ENCODE measurements at regions not wholly inside any gene's neighbourhood (a gene's known extent, or its start where the extent isn't known, plus 50 kb on each side); places are given as distances from the start of the nearest gene placed in this dataset.

- ChIA-PET CTCF (no interaction called here), POLR2A (no interaction called here)
- H3K4me3 ChIP-seq (ENCODE audit: low read depth, low read length) = no peak overlapping the region
- Mint-ChIP-seq H3K27ac (ENCODE audit: unreplicated experiment) (no peak overlapping the region), H3K4me1 (ENCODE audit: low read depth, unreplicated experiment) (no peaks in the 10 kb centered on the region), H3K9me3 (ENCODE audit: unreplicated experiment) (no peaks in the 10 kb centered on the region), H3K4me3 (ENCODE audit: unreplicated experiment) (no peak overlapping the region), H3K27me3 (ENCODE audit: insufficient read depth, unreplicated experiment) (no peaks in the 10 kb centered on the region), H3K36me3 (ENCODE audit: insufficient read depth, unreplicated experiment) (no peaks in the 10 kb centered on the region)
- intact Hi-C loops (cut with micrococcal nuclease; ENCODE audit: unreplicated experiment) = no loop called here
- no TSS peak for BruUV-seq (replicated peaks)
- no peaks in the 10 kb centered on the region for H3K9me3 ChIP-seq
- no peaks in the 10 kb centered on the region for H3K36me3 ChIP-seq (ENCODE audit: control insufficient read depth, insufficient read depth, low read length)
- no peaks in the 10 kb centered on the region for H3K27me3 ChIP-seq (replicated peaks; ENCODE audit: control insufficient read depth, insufficient read depth, low read length)
- DNase-seq = no peak
- no peaks in the 10 kb centered on the region for H3K4me1 ChIP-seq
- no peak for TF ChIP-seq CTCF (IDR thresholded peaks at IDR 0.05; ENCODE audit: insufficient read depth in 1 of 2, low read depth in 1 of 2, low read length in 1 of 2, severe bottlenecking in 1 of 2, unreplicated experiment in 1 of 2)
Measured at GRCh38 chr9:27659571-27659970, 86.3 kb upstream of the C9orf72 start.

GRCh38 chr9:27660148-27660547 lies 86.9 kb upstream of the C9orf72 start:
- Mint-ChIP-seq H3K4me1 (ENCODE audit: low read depth, unreplicated experiment) (no peaks in the 10 kb centered on the region), H3K4me3 (ENCODE audit: unreplicated experiment) (no peak overlapping the region), H3K9me3 (ENCODE audit: unreplicated experiment) (no peaks in the 10 kb centered on the region), H3K36me3 (ENCODE audit: insufficient read depth, unreplicated experiment) (no peaks in the 10 kb centered on the region), H3K27ac (ENCODE audit: unreplicated experiment) (no peak overlapping the region), H3K27me3 (ENCODE audit: insufficient read depth, unreplicated experiment) (no peaks in the 10 kb centered on the region)
- POLR2A ChIA-PET = no interaction called here
- CTCF ChIA-PET = no interaction called here
- Histone ChIP-seq H3K9me3 (no peaks in the 10 kb centered on the region), H3K36me3 (ENCODE audit: control insufficient read depth, insufficient read depth, low read length) (no peaks in the 10 kb centered on the region), H3K27me3 (replicated peaks; ENCODE audit: control insufficient read depth, insufficient read depth, low read length) (no peaks in the 10 kb centered on the region), H3K4me1 (no peaks in the 10 kb centered on the region), H3K4me3 (ENCODE audit: low read depth, low read length) (no peak overlapping the region)
- TF ChIP-seq CTCF (IDR thresholded peaks at IDR 0.05; ENCODE audit: insufficient read depth in 1 of 2, low read depth in 1 of 2, low read length in 1 of 2, severe bottlenecking in 1 of 2, unreplicated experiment in 1 of 2) = no peak
- intact Hi-C loops (cut with micrococcal nuclease; ENCODE audit: unreplicated experiment) = no loop called here
- DNase-seq = no peak
- BruUV-seq (replicated peaks) = no TSS peak

- no peak for TF ChIP-seq CTCF (IDR thresholded peaks at IDR 0.05; ENCODE audit: insufficient read depth in 1 of 2, low read depth in 1 of 2, low read length in 1 of 2, severe bottlenecking in 1 of 2, unreplicated experiment in 1 of 2)
Measured at GRCh38 chr9:27663526-27663925, 90.2 kb upstream of the C9orf72 start.

More at GRCh38 chr9:27663526-27663925, 90.2 kb upstream of the C9orf72 start:
- no peak for DNase-seq
- CTCF ChIA-PET = no interaction called here
- H3K27me3 Mint-ChIP-seq (ENCODE audit: insufficient read depth, unreplicated experiment) = no peaks in the 10 kb centered on the region
- intact Hi-C loops (cut with micrococcal nuclease; ENCODE audit: unreplicated experiment) = no loop called here
- H3K27ac Mint-ChIP-seq (ENCODE audit: unreplicated experiment) = no peak overlapping the region
- H3K9me3 ChIP-seq = no peaks in the 10 kb centered on the region
- no peaks in the 10 kb centered on the region for H3K36me3 Mint-ChIP-seq (ENCODE audit: insufficient read depth, unreplicated experiment)
- no TSS peak for BruUV-seq (replicated peaks)
- no peak overlapping the region for H3K4me3 Mint-ChIP-seq (ENCODE audit: unreplicated experiment)
- H3K4me1 Mint-ChIP-seq (ENCODE audit: low read depth, unreplicated experiment) = no peaks in the 10 kb centered on the region
- no peak overlapping the region for H3K4me3 ChIP-seq (ENCODE audit: low read depth, low read length)
- H3K9me3 Mint-ChIP-seq (ENCODE audit: unreplicated experiment) = no peaks in the 10 kb centered on the region
- H3K27me3 ChIP-seq (replicated peaks; ENCODE audit: control insufficient read depth, insufficient read depth, low read length) = no peaks in the 10 kb centered on the region
- H3K4me1 ChIP-seq = no peaks in the 10 kb centered on the region
- POLR2A ChIA-PET = no interaction called here
- no peaks in the 10 kb centered on the region for H3K36me3 ChIP-seq (ENCODE audit: control insufficient read depth, insufficient read depth, low read length)
